Ectodermal cell (in vitro differentiated cells): ENCODE measurements at regions not wholly inside any gene's neighbourhood (a gene's known extent, or its start where the extent isn't known, plus 50 kb on each side); places are given as distances from the start of the nearest gene placed in this dataset.
"Not testable (repeated sequence)": the region's sequence is repeated elsewhere in the genome, so short reads cannot be mapped to it uniquely, and the experiment has no call there.

Source experiments
- H3K27ac ChIP-seq: 2 replicates; pipeline ENCODE4 v1.7.0; 2013; ENCODE audit warnings: mild to moderate bottlenecking, low read depth, low read length; ENCODE audit not compliant: insufficient read depth, poor library complexity, severe bottlenecking
- H3K27me3 ChIP-seq: 2 replicates; pipeline ENCODE4 v1.7.0; 2013; ENCODE audit warnings: mild to moderate bottlenecking, low read length; ENCODE audit not compliant: insufficient read depth, control insufficient read depth, poor library complexity, severe bottlenecking
- H3K36me3 ChIP-seq: one replicate; pipeline ENCODE4 v1.7.0; 2013; ENCODE audit warnings: low read length; ENCODE audit not compliant: control insufficient read depth, insufficient read depth
- H3K4me1 ChIP-seq: one replicate; pipeline ENCODE4 v1.7.0; 2013; ENCODE audit warnings: low read length; ENCODE audit not compliant: control insufficient read depth, insufficient read depth
- H3K4me3 ChIP-seq: 2 replicates; pipeline ENCODE4 v1.7.0; 2013; ENCODE audit warnings: low read depth, low read length, control low read depth; ENCODE audit not compliant: insufficient read depth
- H3K9me3 ChIP-seq: 2 replicates; pipeline ENCODE4 v1.7.0; 2013; ENCODE audit warnings: mild to moderate bottlenecking, low read length, moderate library complexity; ENCODE audit not compliant: control insufficient read depth
- WGBS, 2 experiments: methylation state at CpG; one replicate each; pipeline ENCODE4 v1.1.7; 2013; ENCODE audit warnings: missing lambda C conversion rate in 2 of 2; 5-methylcytosine and 5-hydroxymethylcytosine counted together

GRCh38 chr5:152102908-152103307 is 178.3 kb upstream of the GLRA1 start:
- WGBS, 2 experiments: no CpG with 5 or more reads among the region's 1 CpG
- H3K9me3 ChIP-seq, H3K27ac ChIP-seq, H3K27me3 ChIP-seq, H3K4me3 ChIP-seq, H3K36me3 ChIP-seq: not testable (repeated sequence)
- H3K4me1 ChIP-seq: peaks cover 35% of the 10 kb centered on the region

- peaks cover 27% of the 10 kb centered on the region for H3K4me1 ChIP-seq
- H3K27ac ChIP-seq: no peak overlapping the region
- H3K4me3 ChIP-seq: no peak overlapping the region
- H3K36me3 ChIP-seq: no peaks in the 10 kb centered on the region
- H3K27me3 ChIP-seq: no peaks in the 10 kb centered on the region
- 91 to 100% methylated on average over 1 to 2 of the region's 3 CpGs for WGBS, 2 experiments
- H3K9me3 ChIP-seq: no peaks in the 10 kb centered on the region
Measured at GRCh38 chr5:152102057-152102456, 177.4 kb upstream of the GLRA1 start.

DNA sequence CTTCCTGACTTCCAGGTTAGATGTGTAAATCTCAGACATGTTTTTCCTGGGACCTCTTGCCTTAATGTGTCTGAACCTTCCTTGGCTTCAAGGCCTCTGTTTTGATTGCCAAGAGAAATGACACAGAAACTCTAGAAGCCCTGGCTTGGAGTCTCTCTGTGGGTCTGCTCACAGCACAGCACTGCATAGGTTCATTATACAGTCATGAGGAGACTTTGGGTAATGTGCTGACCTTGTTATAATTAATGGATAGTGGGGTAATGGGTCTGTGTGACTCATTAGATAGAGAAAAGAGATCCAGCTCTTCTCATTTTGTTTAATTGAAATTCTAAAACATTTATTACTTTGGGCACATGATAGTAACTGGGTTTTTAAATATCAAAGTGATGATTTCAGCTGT is 175.8 kb upstream of the GLRA1 start:
- Histone ChIP-seq H3K27ac (no peak overlapping the region), H3K27me3 (no peaks in the 10 kb centered on the region), H3K36me3 (no peaks in the 10 kb centered on the region), H3K4me3 (no peak overlapping the region), H3K9me3 (no peaks in the 10 kb centered on the region), H3K4me1 (peaks cover 25% of the 10 kb centered on the region)

GRCh38 chr5:152097128-152097527 is 172.5 kb upstream of the GLRA1 start:
- H3K27me3 ChIP-seq: no peaks in the 10 kb centered on the region
- H3K27ac ChIP-seq: peak overlapping the region; percentile 12
- peaks cover 14% of the 10 kb centered on the region for H3K4me1 ChIP-seq
- no peaks in the 10 kb centered on the region for H3K36me3 ChIP-seq
- no peaks in the 10 kb centered on the region for H3K9me3 ChIP-seq
- 8 to 13% methylated on average over 1 of the region's 1 CpG for WGBS, 2 experiments
- no peak overlapping the region for H3K4me3 ChIP-seq

- 93 to 97% methylated on average over 2 of the region's 2 CpGs for WGBS, 2 experiments
- no peaks in the 10 kb centered on the region for H3K27me3 ChIP-seq
- H3K4me3 ChIP-seq: no peak overlapping the region
- peaks cover 12% of the 10 kb centered on the region for H3K4me1 ChIP-seq
- no peaks in the 10 kb centered on the region for H3K36me3 ChIP-seq
- H3K27ac ChIP-seq: no peak overlapping the region
- H3K9me3 ChIP-seq: no peaks in the 10 kb centered on the region
Measured at GRCh38 chr5:152094716-152095115, 170.1 kb upstream of the GLRA1 start.

GRCh38 chr5:152094060-152094459 is 169.4 kb upstream of the GLRA1 start:
- WGBS, 2 experiments: 64 to 70% methylated on average over 2 of the region's 2 CpGs
- Histone ChIP-seq H3K9me3 (no peaks in the 10 kb centered on the region), H3K27ac (no peak overlapping the region), H3K4me1 (peaks cover 16% of the 10 kb centered on the region), H3K4me3 (no peak overlapping the region), H3K27me3 (no peaks in the 10 kb centered on the region), H3K36me3 (no peaks in the 10 kb centered on the region)

DNA sequence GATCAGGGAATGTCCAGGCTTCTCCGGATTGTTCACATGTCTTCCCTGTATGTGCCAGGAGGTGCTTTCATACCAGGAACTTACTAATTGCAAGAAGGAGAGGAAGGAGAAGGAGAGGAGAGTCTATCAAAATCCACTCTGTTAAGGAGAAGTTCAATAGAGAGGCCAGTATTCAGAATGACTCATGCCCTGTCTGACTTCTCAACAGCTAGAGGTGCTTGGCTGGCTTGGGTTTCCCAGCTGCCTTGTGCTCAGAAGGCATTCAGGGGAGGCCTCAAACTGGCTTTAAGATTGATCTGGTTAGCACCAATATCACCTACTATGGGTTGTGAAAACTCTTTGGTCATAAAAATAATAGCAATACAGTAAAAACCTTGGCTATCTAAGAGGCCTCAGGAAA is 167.9 kb upstream of the GLRA1 start:
- no peak overlapping the region for H3K4me3 ChIP-seq
- no peak overlapping the region for H3K27ac ChIP-seq
- peaks cover 16% of the 10 kb centered on the region for H3K4me1 ChIP-seq
- H3K27me3 ChIP-seq: no peaks in the 10 kb centered on the region
- no peaks in the 10 kb centered on the region for H3K9me3 ChIP-seq
- no peaks in the 10 kb centered on the region for H3K36me3 ChIP-seq
- 96% methylated on average over 1 of the region's 1 CpG for whole genome bisulfite sequencing, 2 experiments

DNA sequence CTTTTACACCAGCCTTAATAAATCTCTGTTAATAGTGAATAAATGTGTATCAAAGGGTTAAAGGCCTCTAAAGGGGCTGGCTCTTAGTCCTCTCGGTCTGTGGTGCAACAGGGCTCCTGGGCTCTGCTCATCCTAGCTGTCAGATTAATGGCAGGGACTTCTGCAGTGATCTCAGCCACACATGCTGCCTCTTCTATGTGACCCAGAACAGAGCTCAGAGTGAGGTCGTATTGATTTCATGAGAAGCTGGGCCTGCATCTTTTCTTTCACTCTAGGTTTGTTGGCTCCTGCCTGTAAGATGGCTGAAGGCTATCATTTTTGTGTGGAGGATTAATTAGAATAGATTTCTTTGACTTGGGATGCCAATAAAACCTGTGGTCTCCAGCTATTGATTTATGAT is 165.0 kb upstream of the GLRA1 start:
- peaks cover 14% of the 10 kb centered on the region for H3K4me1 ChIP-seq
- H3K27me3 ChIP-seq: no peaks in the 10 kb centered on the region
- no peaks in the 10 kb centered on the region for H3K9me3 ChIP-seq
- no peak overlapping the region for H3K27ac ChIP-seq
- H3K4me3 ChIP-seq: no peak overlapping the region
- H3K36me3 ChIP-seq: no peaks in the 10 kb centered on the region
- 67 to 69% methylated on average over 2 of the region's 2 CpGs for WGBS, 2 experiments

DNA sequence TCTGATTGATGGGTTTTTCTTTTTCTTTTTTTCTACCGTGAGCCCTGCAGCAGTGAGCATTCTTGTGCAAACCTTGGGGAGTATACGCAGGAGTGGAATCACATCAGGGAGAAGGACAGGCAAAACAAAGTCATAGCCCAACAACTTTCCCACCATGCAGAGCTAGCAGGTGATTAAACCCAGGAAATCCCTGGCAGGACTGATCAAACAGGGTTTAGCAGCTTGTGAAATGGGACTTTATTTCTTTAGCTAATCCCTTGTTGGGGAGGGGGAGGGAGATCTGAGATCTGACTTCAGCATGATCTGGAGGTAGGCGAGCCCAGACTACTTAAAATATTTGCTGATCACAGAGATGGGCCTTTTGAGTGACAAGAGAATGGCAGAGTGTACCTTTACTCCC is 162.0 kb upstream of the GLRA1 start:
- Histone ChIP-seq H3K36me3 (no peaks in the 10 kb centered on the region), H3K4me1 (peaks cover 14% of the 10 kb centered on the region), H3K27me3 (no peaks in the 10 kb centered on the region), H3K4me3 (no peak overlapping the region), H3K27ac (no peak overlapping the region), H3K9me3 (no peaks in the 10 kb centered on the region)
- 59 to 65% methylated on average over 3 of the region's 3 CpGs for WGBS, 2 experiments

DNA sequence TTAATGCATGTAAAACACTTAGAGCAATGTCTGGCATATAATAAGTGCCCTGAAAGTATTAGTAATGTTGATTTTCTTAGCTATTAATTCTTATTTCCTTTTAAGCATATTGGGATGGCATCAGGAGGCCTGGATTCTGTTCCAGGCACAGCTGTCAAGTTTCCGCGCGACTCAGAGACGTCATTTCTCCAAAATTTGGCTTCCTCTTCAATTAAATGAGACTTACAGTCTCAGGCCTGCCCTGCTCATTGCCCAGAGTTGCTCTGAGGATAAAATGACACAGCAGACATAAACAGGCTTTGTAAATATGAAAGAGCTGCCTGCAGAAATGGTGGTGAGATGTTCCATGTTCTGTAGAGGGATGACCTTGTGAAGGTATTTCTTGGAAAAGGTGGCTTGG is 159.8 kb upstream of the GLRA1 start:
- Histone ChIP-seq H3K27me3 (no peaks in the 10 kb centered on the region), H3K4me3 (no peak overlapping the region), H3K36me3 (no peaks in the 10 kb centered on the region), H3K27ac (no peak overlapping the region), H3K4me1 (peaks cover 8% of the 10 kb centered on the region), H3K9me3 (no peaks in the 10 kb centered on the region)
- 94 to 96% methylated on average over 4 of the region's 4 CpGs for WGBS, 2 experiments

- 88 to 92% methylated on average over 4 of the region's 4 CpGs for WGBS, 2 experiments
- Histone ChIP-seq H3K9me3 (no peaks in the 10 kb centered on the region), H3K4me1 (peaks cover 6% of the 10 kb centered on the region)
Measured at GRCh38 chr5:152083231-152083630, 158.6 kb upstream of the GLRA1 start.

More at GRCh38 chr5:152083231-152083630, 158.6 kb upstream of the GLRA1 start:
- Histone ChIP-seq H3K27ac (no peak overlapping the region), H3K27me3 (no peaks in the 10 kb centered on the region), H3K36me3 (no peaks in the 10 kb centered on the region), H3K4me3 (no peak overlapping the region)
